Stimulated activated CD4-positive, alpha-beta T cell treated with anti-CD3 and anti-CD28 coated beads, Interleukin-2, amount 100 ng/mL, for 4 hours (primary cell): ENCODE measurements at regions not wholly inside any gene's neighbourhood (a gene's known extent, or its start where the extent isn't known, plus 50 kb on each side); places are given as distances from the start of the nearest gene placed in this dataset.

Source experiments
- DNase-seq: peaks from one replicate; pipeline ENCODE4 v3.0.0-alpha.2; 2020; ENCODE audit warnings: low read depth

- no peak for DNase-seq
Observed at GRCh38 chr17:72520665-72521303, 400.0 kb downstream of the SOX9 start.

DNA sequence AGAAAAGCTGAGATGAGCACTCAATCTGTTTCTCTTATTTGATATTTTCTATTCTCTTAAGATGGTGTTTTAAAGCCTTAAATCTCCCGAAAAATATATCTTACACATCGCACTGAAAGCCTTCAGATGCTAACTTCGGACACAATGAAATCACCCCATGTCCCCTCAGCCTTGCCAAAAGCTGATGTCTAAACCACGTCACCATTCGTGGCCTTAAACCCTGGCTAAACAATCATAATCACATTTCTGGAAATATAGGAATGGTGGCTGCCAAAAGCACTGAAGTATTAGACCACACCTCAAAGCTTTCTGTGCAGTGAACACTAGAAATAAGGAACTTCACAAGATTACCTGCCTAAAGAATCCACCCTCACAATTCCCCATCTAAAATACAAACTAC is 402.7 kb downstream of the SOX9 start:
- DNase-seq, result no peak

DNA sequence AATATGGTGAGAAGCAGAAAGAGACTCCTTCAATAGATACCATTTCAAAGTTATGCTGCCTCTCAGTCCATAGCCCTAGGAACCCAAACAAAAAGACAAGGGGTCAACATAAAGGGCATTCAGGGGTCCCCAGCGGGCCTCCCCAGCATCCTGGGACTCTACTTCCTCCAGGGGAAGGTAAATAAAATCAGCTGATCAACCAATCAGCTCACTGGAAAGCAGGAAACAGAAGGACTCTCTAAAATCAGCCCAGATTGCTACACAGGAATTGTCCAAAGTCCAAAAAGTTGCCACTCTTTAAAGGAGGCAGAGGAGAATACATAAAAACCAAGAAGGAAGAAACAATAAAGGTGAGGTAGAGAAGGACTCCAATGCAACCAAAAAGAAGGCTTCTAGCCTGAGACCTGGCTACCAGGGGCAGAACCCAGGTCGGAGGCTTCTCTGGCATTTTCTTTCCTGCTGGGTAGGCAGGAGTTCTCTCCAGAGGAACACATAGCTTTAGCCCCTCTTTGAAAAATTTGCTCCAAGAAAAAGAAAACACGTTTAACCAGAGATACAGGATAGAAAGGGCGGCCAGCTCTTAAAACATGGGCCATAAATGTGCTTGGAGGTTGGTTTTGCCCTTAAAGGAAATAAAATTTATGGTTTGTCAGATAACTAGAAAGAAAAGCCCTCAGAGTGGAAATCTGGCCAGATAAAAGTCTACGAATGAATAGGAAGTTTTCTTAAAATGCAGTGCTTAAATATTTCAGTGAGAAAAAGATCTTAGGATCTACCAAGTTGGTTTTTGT is 404.6 kb downstream of the SOX9 start:
- no peak for DNase-seq

- DNase-seq, result no peak
Observed at GRCh38 chr17:72526769-72527168, 405.9 kb downstream of the SOX9 start.

DNA sequence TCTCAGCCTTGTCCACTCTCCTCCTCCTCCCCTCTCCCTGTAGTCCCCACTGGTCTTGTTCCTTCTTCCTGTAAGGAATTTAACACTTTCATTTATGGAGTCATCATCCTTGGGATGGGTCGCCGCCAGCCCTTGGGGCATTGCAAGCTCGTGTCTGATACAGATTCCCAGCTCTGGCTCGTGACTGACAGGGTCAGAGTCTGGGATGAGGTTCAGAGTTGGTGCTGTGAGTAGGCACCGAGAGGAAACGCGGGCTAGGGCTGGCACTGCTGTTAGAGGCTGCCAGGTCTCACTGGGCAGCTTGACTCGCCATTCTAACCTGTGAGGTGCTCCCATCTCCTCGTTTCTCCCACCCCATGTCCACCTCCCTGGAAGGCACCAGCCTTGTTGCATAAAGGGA is 407.0 kb downstream of the SOX9 start:
- DNase-seq, result no peak

DNA sequence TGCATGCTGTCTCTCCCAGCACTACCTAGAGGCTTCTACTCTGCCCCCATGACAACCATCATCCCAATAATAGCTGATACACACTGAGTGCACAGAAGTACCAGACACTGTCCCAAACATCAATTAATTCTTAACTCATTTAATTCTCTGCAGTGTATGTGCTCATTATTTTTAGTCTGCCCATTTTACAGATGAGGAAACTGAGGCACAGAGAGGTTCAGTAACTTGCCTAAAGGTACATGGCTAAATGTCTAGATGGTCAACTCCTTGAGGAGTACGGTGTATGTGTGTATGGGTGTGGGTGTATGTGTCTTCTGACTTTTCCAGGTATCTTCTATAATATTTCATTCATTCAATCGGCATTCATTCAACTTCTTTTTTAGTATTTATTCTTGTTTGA is 407.9 kb downstream of the SOX9 start:
- no peak for DNase-seq

GRCh38 chr17:72529386-72529785 is 408.6 kb downstream of the SOX9 start:
- no peak for DNase-seq

DNA sequence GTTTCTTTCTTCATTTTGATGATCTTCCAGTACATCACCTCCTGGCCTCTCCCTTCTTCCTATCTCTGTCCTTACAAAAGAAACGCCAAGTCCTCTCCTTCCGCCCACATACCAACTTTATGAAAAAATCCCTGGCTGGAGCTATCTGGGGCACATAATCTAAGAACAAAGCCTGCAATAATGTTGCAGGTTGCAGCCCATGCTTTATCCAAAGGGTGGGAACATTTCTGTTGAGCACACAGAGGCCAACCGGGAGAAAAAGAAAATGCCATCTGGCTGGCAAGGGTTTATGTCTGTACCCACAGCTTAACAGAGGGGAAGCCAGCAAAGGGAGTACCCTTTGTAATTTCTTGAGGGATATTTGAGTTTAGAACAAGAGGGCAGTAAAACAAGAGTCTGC is 409.6 kb downstream of the SOX9 start:
- no peak for DNase-seq

DNA sequence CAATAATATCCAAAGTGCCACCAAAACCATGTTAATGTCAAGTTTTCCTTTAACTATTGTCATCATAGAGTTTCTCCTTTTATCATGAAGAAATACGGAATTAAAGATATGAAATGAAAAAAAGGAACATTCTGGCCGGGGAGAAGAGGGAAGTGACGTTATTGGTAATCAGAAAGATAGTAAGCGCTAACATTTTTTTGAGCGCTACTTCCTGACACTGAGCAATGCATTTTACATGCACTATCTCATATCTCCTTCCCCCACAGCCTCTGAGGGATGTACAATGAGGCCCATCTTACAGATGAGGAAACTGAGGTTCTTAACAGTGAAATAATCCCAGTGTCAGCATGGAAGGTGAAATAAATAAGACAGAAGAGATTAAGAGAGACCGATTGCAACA is 410.9 kb downstream of the SOX9 start:
- DNase-seq, result no peak

DNA sequence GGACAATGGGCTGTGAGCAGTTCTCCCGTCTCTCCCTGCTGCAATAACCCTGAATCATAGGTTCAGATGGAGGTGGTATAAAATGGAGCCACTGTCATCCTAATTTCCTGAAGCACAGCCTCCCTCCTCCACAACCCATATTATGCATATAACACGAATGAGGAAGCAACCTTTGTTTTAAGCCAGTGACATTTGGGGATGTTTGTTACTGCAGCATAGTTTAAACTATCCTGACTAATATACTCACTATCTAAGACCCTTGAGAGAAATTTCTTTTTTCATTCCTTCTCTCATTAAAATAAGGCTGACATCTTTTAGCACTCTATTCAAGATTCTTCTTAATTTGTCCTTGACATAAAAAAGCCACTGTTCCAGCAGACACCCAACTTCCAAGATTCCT is 413.4 kb downstream of the SOX9 start:
- no peak for DNase-seq

DNA sequence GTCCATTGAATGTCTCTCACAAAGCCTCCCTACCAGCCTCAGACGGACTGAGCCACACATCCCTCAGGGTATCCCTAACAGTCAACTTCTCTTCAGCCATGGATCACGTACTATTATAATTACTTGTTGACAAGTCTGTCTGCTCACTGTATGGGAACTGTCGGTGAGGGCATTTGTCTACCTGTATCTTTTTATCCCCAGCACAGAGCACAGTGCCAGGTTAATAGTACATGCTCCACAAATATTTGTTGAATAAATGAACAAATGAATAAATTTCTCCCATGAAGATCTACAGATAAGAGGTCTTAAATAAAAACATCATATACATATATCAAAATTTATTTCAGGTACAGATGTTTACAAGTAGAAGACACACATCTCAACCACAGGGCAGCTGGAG is 414.0 kb downstream of the SOX9 start:
- DNase-seq, result no peak

- DNase-seq, result no peak
Observed at GRCh38 chr17:72535346-72535745, 414.5 kb downstream of the SOX9 start.

GRCh38 chr17:72535779-72536178 is 415.0 kb downstream of the SOX9 start:
- DNase-seq, result no peak

- no peak for DNase-seq
Observed at GRCh38 chr17:72536788-72537187, 416.0 kb downstream of the SOX9 start.

GRCh38 chr17:72538443-72538842 is 417.6 kb downstream of the SOX9 start:
- DNase-seq, result no peak

DNA sequence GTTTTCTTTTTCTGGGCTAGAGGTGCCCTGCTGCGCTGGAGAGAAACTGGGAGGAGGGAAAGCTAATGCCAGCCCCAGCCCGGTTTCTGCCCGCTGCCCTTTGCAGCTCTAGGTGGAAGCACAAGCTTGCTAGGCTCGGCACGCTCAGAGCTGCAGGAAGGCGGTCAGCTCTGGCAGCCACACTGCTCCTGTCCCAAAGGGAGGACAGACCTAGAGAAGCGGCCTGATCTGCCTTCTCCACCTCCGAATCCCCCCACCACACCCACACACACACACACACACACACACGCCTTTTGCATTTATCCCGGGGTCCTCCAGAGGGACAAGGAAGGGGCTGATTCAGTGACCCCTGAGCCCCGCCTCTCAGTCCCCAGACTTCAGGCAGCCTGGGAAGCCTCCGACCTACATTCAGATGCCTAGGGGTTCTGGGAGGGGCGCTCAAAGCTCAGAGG is 418.1 kb downstream of the SOX9 start:
- DNase-seq, result no peak

- no peak for DNase-seq
Observed at GRCh38 chr17:72539981-72540897, 419.4 kb downstream of the SOX9 start.

DNA sequence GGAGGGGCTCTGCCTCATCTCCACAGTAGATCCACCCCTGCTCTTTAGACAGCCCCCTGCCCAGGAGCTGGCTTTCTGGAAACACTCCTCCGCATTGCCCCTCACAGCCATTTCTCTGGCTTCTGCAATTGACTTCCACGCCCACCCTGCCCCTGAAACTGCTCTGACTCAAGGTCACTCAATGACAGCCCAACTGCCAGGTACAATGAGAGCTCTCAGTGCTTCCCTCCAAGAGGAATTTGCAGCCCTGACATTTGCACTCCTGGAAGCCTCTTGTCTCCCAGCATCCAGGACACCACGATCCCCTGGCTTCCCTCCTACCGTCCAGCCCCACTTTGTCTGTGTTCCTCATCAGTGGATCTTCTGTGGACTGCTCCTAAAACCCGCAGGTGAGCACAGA is 421.5 kb downstream of the SOX9 start:
- no peak for DNase-seq

- no peak for DNase-seq
Observed at GRCh38 chr17:72545766-72546165, 424.9 kb downstream of the SOX9 start.

DNA sequence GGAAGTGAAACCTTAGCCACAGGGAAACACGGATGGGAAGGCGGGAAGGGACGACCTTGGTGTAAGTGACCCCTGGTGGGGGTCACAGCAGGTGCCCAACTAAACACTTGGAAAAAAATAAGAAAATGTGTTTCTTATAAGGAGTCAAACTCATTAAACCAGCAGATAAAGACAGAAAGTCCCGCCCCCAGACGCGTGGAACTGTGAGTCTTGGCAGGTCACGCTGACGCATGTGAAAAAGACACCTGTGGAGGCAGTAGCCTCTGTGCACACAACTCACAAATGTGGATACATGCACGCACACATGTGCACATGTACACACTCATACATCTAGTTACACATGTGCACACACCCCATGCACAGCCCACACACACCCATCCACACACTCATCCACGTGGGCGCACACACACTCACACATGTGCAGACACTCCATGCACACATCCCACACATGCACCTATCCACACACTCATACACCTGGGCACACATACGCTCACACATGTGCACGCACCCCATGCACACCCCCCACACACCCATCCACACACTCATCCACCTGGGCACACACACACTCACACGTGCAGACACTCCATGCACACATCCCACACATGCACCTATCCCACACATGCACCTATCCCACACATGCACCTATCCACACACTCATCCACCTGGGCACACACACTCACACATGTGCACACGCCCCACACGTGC is 432.4 kb downstream of the SOX9 start:
- no peak for DNase-seq

GRCh38 chr17:72554508-72554907 is 433.7 kb downstream of the SOX9 start:
- DNase-seq, result no peak

DNA sequence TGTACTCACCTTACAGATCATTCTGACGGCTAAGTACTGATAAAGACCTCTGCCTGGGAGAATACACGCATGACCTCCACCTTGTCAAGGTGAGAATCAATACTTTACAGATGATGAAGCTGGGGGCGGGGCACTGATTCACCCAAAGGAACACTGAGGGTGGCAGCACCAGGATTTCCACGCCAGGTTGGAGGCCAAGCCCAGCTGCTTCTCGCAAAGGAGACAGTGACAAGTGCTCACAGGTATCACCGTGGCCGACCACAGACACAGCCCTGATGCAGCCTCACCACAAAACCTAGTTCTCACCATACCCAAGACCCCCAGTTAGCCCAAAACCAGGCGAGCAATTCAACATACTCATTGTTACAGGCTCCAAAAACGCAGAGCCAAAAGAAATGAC is 434.2 kb downstream of the SOX9 start:
- no peak for DNase-seq
